ENCODE measurements at regions not wholly inside any gene's neighbourhood (a gene's known extent, or its start where the extent isn't known, plus 50 kb on each side); places are given as distances from the start of the nearest gene placed in this dataset.

- DNase-seq = no peak
- no peak overlapping the region for H3K27ac ChIP-seq
- no peaks in the 10 kb centered on the region for H3K36me3 ChIP-seq (ENCODE audit: insufficient read depth in 1 of 2, low read depth in 1 of 2)
- no peaks in the 10 kb centered on the region for H3K4me1 ChIP-seq
- ATAC-seq = no peak
- WGBS, 3 donors = 63 to 67% (median 65%) methylated on average over 4 of the region's 4 CpGs
- H3K27me3 ChIP-seq (ENCODE audit: insufficient read depth in 3 of 3, low read length in 2 of 3) = peaks cover 0 to 2% (median 0%) of the 10 kb centered on the region in 3 donors
- no peak overlapping the region for H3K4me3 ChIP-seq
- intact Hi-C loops (cut with DNase I) = no loop called here
- no peaks in the 10 kb centered on the region for H3K9me3 ChIP-seq
- TF ChIP-seq, protein P1, sequence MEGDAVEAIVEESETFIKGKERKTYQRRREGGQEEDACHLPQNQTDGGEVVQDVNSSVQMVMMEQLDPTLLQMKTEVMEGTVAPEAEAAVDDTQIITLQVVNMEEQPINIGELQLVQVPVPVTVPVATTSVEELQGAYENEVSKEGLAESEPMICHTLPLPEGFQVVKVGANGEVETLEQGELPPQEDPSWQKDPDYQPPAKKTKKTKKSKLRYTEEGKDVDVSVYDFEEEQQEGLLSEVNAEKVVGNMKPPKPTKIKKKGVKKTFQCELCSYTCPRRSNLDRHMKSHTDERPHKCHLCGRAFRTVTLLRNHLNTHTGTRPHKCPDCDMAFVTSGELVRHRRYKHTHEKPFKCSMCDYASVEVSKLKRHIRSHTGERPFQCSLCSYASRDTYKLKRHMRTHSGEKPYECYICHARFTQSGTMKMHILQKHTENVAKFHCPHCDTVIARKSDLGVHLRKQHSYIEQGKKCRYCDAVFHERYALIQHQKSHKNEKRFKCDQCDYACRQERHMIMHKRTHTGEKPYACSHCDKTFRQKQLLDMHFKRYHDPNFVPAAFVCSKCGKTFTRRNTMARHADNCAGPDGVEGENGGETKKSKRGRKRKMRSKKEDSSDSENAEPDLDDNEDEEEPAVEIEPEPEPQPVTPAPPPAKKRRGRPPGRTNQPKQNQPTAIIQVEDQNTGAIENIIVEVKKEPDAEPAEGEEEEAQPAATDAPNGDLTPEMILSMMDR (IDR thresholded peaks at IDR 0.05) = no peak
These were observed 93.4 kb upstream of the TGIF1 start for GRCh38 chr18:3356614-3357013.

- TF ChIP-seq, protein P1 (IDR thresholded peaks at IDR 0.05) = no peak
- Histone ChIP-seq H3K36me3 (ENCODE audit: insufficient read depth in 1 of 2, low read depth in 1 of 2) (no peaks in the 10 kb centered on the region), H3K4me3 (no peak overlapping the region), H3K9me3 (no peaks in the 10 kb centered on the region), H3K27me3 (ENCODE audit: insufficient read depth in 3 of 3, low read length in 2 of 3) (no peaks in the 10 kb centered on the region), H3K4me1 (no peaks in the 10 kb centered on the region), H3K27ac (no peak overlapping the region)
- WGBS, 3 donors = 91 to 92% (median 92%) methylated on average over 5 of the region's 5 CpGs
- intact Hi-C loops (cut with DNase I) = no loop called here
- ATAC-seq (no peak), DNase-seq (no peak)
These were observed 92.5 kb upstream of the TGIF1 start for GRCh38 chr18:3357516-3357915.

GRCh38 chr18:3358310-3358709 is 91.7 kb upstream of the TGIF1 start:
- TF ChIP-seq, protein P1 (IDR thresholded peaks at IDR 0.05) = no peak
- WGBS, 3 donors = 57 to 69% (median 65%) methylated on average over 6 of the region's 6 CpGs

GRCh38 chr18:3360211-3360610 is 89.8 kb upstream of the TGIF1 start:
- ATAC-seq = no peak
- Histone ChIP-seq H3K27ac (no peak overlapping the region), H3K4me1 (no peaks in the 10 kb centered on the region), H3K36me3 (ENCODE audit: insufficient read depth in 1 of 2, low read depth in 1 of 2) (no peaks in the 10 kb centered on the region), H3K4me3 (no peak overlapping the region), H3K27me3 (ENCODE audit: insufficient read depth in 3 of 3, low read length in 2 of 3) (no peaks in the 10 kb centered on the region), H3K9me3 (no peaks in the 10 kb centered on the region)
- 80 to 84% (median 80%) methylated on average over 15 of the region's 15 CpGs for WGBS, 3 donors
- DNase-seq = no peak
- intact Hi-C loops (cut with DNase I) = no loop called here
- TF ChIP-seq, protein P1 (IDR thresholded peaks at IDR 0.05) = no peak

More at GRCh38 chr18:3358310-3358709, 91.7 kb upstream of the TGIF1 start:
- no peaks in the 10 kb centered on the region for H3K27me3 ChIP-seq (ENCODE audit: insufficient read depth in 3 of 3, low read length in 2 of 3)
- H3K27ac ChIP-seq = no peak overlapping the region
- no peaks in the 10 kb centered on the region for H3K36me3 ChIP-seq (ENCODE audit: insufficient read depth in 1 of 2, low read depth in 1 of 2)
- H3K9me3 ChIP-seq = no peaks in the 10 kb centered on the region
- no peak overlapping the region for H3K4me3 ChIP-seq
- intact Hi-C loops (cut with DNase I) = no loop called here
- no peak for ATAC-seq
- H3K4me1 ChIP-seq = no peaks in the 10 kb centered on the region
- DNase-seq = no peak

DNA sequence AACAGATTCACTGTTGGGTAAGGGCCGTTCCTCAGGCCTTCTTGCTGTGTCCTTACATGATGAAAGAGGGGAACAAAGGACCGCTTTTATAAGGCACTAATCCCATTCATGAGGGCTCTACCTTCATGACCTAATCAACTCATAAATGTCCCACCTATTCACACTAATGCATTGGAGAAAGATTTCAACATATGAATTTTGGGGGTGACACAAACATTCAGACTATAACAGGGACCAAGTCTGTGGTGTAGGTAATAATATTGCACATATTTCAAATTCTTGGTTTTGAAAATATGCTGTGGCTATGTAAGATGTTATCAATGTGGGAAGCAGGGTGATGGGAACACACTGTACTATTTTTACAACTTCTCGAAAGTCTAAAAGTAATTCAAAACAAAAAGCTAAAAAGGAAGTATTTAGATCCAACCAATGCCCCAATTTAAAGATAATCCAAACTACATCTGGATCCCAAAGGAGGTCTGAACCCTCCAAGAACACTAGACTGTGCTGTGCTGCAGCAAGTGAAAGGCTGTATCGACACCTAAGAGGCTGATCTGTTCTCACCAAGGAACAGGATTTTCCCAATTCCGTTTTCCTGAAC is 82.4 kb upstream of the TGIF1 start:
- WGBS, 3 donors = 69 to 76% (median 71%) methylated on average over 5 of the region's 5 CpGs
- TF ChIP-seq, protein P1 (IDR thresholded peaks at IDR 0.05) = no peak
- DNase-seq = no peak
- intact Hi-C loops (cut with DNase I) = no loop called here
- Histone ChIP-seq H3K4me3 (no peak overlapping the region), H3K4me1 (no peaks in the 10 kb centered on the region), H3K36me3 (ENCODE audit: insufficient read depth in 1 of 2, low read depth in 1 of 2) (no peaks in the 10 kb centered on the region), H3K27ac (no peak overlapping the region), H3K27me3 (ENCODE audit: insufficient read depth in 3 of 3, low read length in 2 of 3) (no peaks in the 10 kb centered on the region), H3K9me3 (no peaks in the 10 kb centered on the region)
- no peak for ATAC-seq
